Fibroblast of lung (primary cell): ENCODE measurements at regions not wholly inside any gene's neighbourhood (a gene's known extent, or its start where the extent isn't known, plus 50 kb on each side); places are given as distances from the start of the nearest gene placed in this dataset.

Experiments used
- DNase-seq, 2 donors: peaks; one replicate each; pipeline versions ENCODE4 v3.0.0 to v3.0.0-alpha.2; 2010; ENCODE audit warnings: low read depth in 2 of 2
- H2AFZ ChIP-seq: 2 replicates; pipeline ENCODE4 v1.5.1; 2012; ENCODE audit warnings: low read length, control low read depth, inconsistent platforms
- H3K27ac ChIP-seq: 2 replicates; pipeline ENCODE4 v1.5.1; 2011; ENCODE audit warnings: low read length, control low read depth; ENCODE audit not compliant: insufficient read depth
- H3K27me3 ChIP-seq: 2 replicates; pipeline ENCODE4 v1.5.1; 2011; ENCODE audit warnings: mild to moderate bottlenecking, low read length; ENCODE audit not compliant: control insufficient read depth, insufficient read depth
- H3K36me3 ChIP-seq: 2 replicates; pipeline ENCODE4 v1.5.1; 2011; ENCODE audit warnings: low read length; ENCODE audit not compliant: control insufficient read depth, insufficient read depth
- H3K4me1 ChIP-seq: 2 replicates; pipeline ENCODE4 v1.5.1; 2011; ENCODE audit warnings: low read length; ENCODE audit not compliant: control insufficient read depth, insufficient read depth; ENCODE audit errors: extremely low read depth
- H3K4me2 ChIP-seq: 2 replicates; pipeline ENCODE4 v1.5.1; 2011; ENCODE audit warnings: low read length, control low read depth; ENCODE audit not compliant: insufficient read depth; ENCODE audit errors: extremely low read depth
- H3K4me3 ChIP-seq, 4 experiments: fragments of 200-600 bp in 1 of 4; sonication (generic) in 1 of 4; replicated peaks in 1 of 4; 2 replicates each; pipeline ENCODE4 v1.5.1; 2011 to 2016; ENCODE audit warnings: low read length in 4 of 4, low read depth in 3 of 4, mild to moderate bottlenecking in 3 of 4, control low read depth in 2 of 4, inconsistent platforms in 1 of 4, mixed read lengths in 1 of 4; ENCODE audit not compliant: insufficient read depth in 1 of 4; ENCODE audit errors: control extremely low read depth in 1 of 4
- H3K79me2 ChIP-seq: 2 replicates; pipeline ENCODE4 v1.5.1; 2012; ENCODE audit warnings: mild to moderate bottlenecking, low read length, inconsistent platforms; ENCODE audit not compliant: control insufficient read depth, insufficient read depth
- H3K9ac ChIP-seq: 2 replicates; pipeline ENCODE4 v1.5.1; 2011; ENCODE audit warnings: mild to moderate bottlenecking, low read length, control low read depth; ENCODE audit not compliant: insufficient read depth
- H3K9me3 ChIP-seq: 2 replicates; pipeline ENCODE4 v1.5.1; 2012; ENCODE audit warnings: low read depth, low read length; ENCODE audit not compliant: control insufficient read depth, insufficient read depth
- H4K20me1 ChIP-seq: 2 replicates; pipeline ENCODE4 v1.5.1; 2011; ENCODE audit warnings: low read length; ENCODE audit not compliant: control insufficient read depth, insufficient read depth; ENCODE audit errors: extremely low read depth
- CTCF ChIP-seq, 2 donors: IDR thresholded peaks in 1 of 2; conservative IDR thresholded peaks in 1 of 2; 1 replicate in 1 of 2; 2 replicates in 1 of 2; pipeline ENCODE4 v1.5.1; 2011 to 2012; ENCODE audit warnings: low read length in 2 of 2, control low read depth in 1 of 2, inconsistent platforms in 1 of 2, low read depth in 1 of 2, mild to moderate bottlenecking in 1 of 2
- EZH2 ChIP-seq: IDR thresholded peaks from 2 replicates; pipeline ENCODE4 v1.5.1; 2012; ENCODE audit warnings: low read length, control low read depth, mild to moderate bottlenecking; ENCODE audit errors: missing control alignments

- TF ChIP-seq EZH2, result no peak
- TF ChIP-seq CTCF (conservative IDR thresholded peaks at IDR 0.05 in 1 of 2, IDR thresholded peaks at IDR 0.05 in 1 of 2; ENCODE audit: low read depth in 1 of 2, low read length in 2 of 2), result no peak
- H3K9ac ChIP-seq, result no peak overlapping the region
- no peaks in the 10 kb centered on the region for H3K27me3 ChIP-seq
- H3K4me2 ChIP-seq, result no peak overlapping the region
- no peak overlapping the region for H3K27ac ChIP-seq
- no peak for DNase-seq
- no peak overlapping the region for H3K4me3 ChIP-seq
- no peak overlapping the region for H2AFZ ChIP-seq
- no peaks in the 10 kb centered on the region for H4K20me1 ChIP-seq
- H3K9me3 ChIP-seq, result no peaks in the 10 kb centered on the region
- peaks cover 17% of the 10 kb centered on the region for H3K4me1 ChIP-seq
- no peaks in the 10 kb centered on the region for H3K79me2 ChIP-seq
- no peaks in the 10 kb centered on the region for H3K36me3 ChIP-seq
Measured at GRCh38 chr2:10966741-10967140, 55.0 kb downstream of the KCNF1 start.

GRCh38 chr2:10968176-10968575 is 56.4 kb downstream of the KCNF1 start:
- Histone ChIP-seq H3K9me3 (no peaks in the 10 kb centered on the region), H3K9ac (no peak overlapping the region), H3K27ac (no peak overlapping the region), H3K4me2 (no peak overlapping the region), H3K27me3 (no peaks in the 10 kb centered on the region), H2AFZ (no peak overlapping the region), H3K79me2 (no peaks in the 10 kb centered on the region), H3K4me1 (peaks cover 14% of the 10 kb centered on the region), H3K4me3 (no peak overlapping the region), H4K20me1 (no peaks in the 10 kb centered on the region), H3K36me3 (no peaks in the 10 kb centered on the region)
- no peak for DNase-seq
- no peak for TF ChIP-seq EZH2
- TF ChIP-seq CTCF (conservative IDR thresholded peaks at IDR 0.05 in 1 of 2, IDR thresholded peaks at IDR 0.05 in 1 of 2; ENCODE audit: low read depth in 1 of 2, low read length in 2 of 2), result no peak

GRCh38 chr2:10970666-10971065 is 58.9 kb downstream of the KCNF1 start:
- H3K79me2 ChIP-seq, result no peaks in the 10 kb centered on the region
- no peak for DNase-seq
- no peaks in the 10 kb centered on the region for H3K27me3 ChIP-seq
- H3K4me2 ChIP-seq, result no peak overlapping the region
- TF ChIP-seq EZH2 (no peak), CTCF (conservative IDR thresholded peaks at IDR 0.05 in 1 of 2, IDR thresholded peaks at IDR 0.05 in 1 of 2; ENCODE audit: low read depth in 1 of 2, low read length in 2 of 2) (no peak)
- no peak overlapping the region for H3K4me3 ChIP-seq
- no peaks in the 10 kb centered on the region for H3K36me3 ChIP-seq
- no peak overlapping the region for H3K27ac ChIP-seq
- H2AFZ ChIP-seq, result no peak overlapping the region
- H3K9me3 ChIP-seq, result no peaks in the 10 kb centered on the region
- H3K9ac ChIP-seq, result no peak overlapping the region
- no peaks in the 10 kb centered on the region for H4K20me1 ChIP-seq
- H3K4me1 ChIP-seq, result no peaks in the 10 kb centered on the region
